GM12878 (cell line): ENCODE measurements at regions not wholly inside any gene's neighbourhood (a gene's known extent, or its start where the extent isn't known, plus 50 kb on each side); places are given as distances from the start of the nearest gene placed in this dataset.

Experiments
- ATAC-seq: fragments of 200-7000 bp; cut with Tn5 transposase; 3 replicates; pipeline ENCODE4 v1.9.1; 2020; ENCODE audit warnings: mild to moderate bottlenecking, moderate library complexity
- BruUV-seq: library from RNA; stranded (reverse); fragments of 400-500 nt; replicated peaks from 2 replicates; lab custom pipeline; 2021; lab: Mats Ljungman, UMichigan
- CTCF ChIA-PET: fragments of 300-600 bp; sonication (Branson Sonifier 250); formaldehyde crosslinking; extraction: SDS; loops from one replicate; lab custom pipeline; 2021; ENCODE audit warnings: inconsistent platforms; lab: Yijun Ruan, JAX
- POLR2A ChIA-PET: fragments of 350-600 bp; formaldehyde crosslinking; extraction: SDS; loops from one replicate; lab custom pipeline; 2021; ENCODE audit warnings: inconsistent platforms; lab: Charles Lee
- RAD21 ChIA-PET: fragments of 300-600 bp; sonication (Branson Sonifier 250); formaldehyde crosslinking; loops from one replicate; lab custom pipeline; 2023; ENCODE audit warnings: antibody characterized with exemption; ENCODE audit not compliant: unreplicated experiment; lab: Charles Lee
- SMC1A ChIA-PET: fragments of 300-600 bp; sonication (Branson Sonifier 250); formaldehyde crosslinking; loops from one replicate; lab custom pipeline; 2023; ENCODE audit not compliant: unreplicated experiment, uncharacterized antibody; lab: Charles Lee
- DNase-seq: peaks from one replicate; pipeline ENCODE4 v3.0.0-alpha.2; 2011; ENCODE audit warnings: low read depth, low spot score
- FAIRE-seq: peaks from 3 replicates; lab custom pipeline; 2011; peaks lifted over from hg19 to GRCh38; lab: Jason Lieb, UNC
- H2AFZ ChIP-seq: 2 replicates; pipeline ENCODE4 v1.6.0; 2011; ENCODE audit warnings: low read depth, low read length, control low read depth; ENCODE audit not compliant: control insufficient read depth
- H3K27ac ChIP-seq: 2 replicates; pipeline ENCODE4 v1.5.1; 2011; ENCODE audit warnings: control low read depth; ENCODE audit not compliant: control insufficient read depth, insufficient read depth
- H3K27me3 ChIP-seq, 2 experiments: replicated peaks in 1 of 2; 2 replicates each; pipeline versions ENCODE4 v1.6.0 to v1.6.1; 2011; ENCODE audit warnings: low read length in 1 of 2; ENCODE audit not compliant: control insufficient read depth in 2 of 2, insufficient read depth in 2 of 2
- H3K36me3 ChIP-seq, 2 experiments: 2 replicates each; pipeline ENCODE4 v1.5.1; 2011; ENCODE audit warnings: low read length in 1 of 2; ENCODE audit not compliant: control insufficient read depth in 2 of 2, insufficient read depth in 2 of 2
- H3K4me1 ChIP-seq: 2 replicates; pipeline ENCODE4 v1.6.1; 2011; ENCODE audit warnings: mild to moderate bottlenecking, low read length, moderate library complexity, mixed read lengths; ENCODE audit not compliant: control insufficient read depth, insufficient read depth
- H3K4me2 ChIP-seq: 2 replicates; pipeline ENCODE4 v1.6.0; 2011; ENCODE audit warnings: control low read depth; ENCODE audit not compliant: control insufficient read depth, insufficient read depth
- H3K4me3 ChIP-seq: fragments of 200-600 bp; sonication (generic); 2 replicates; pipeline ENCODE4 v1.5.1; 2016
- H3K79me2 ChIP-seq: 2 replicates; pipeline ENCODE4 v1.6.0; 2011; ENCODE audit warnings: low read length; ENCODE audit not compliant: control insufficient read depth, insufficient read depth
- H3K9ac ChIP-seq: 2 replicates; pipeline ENCODE4 v1.8.0; 2011; ENCODE audit warnings: low read length, control low read depth, mixed read lengths; ENCODE audit not compliant: control insufficient read depth, insufficient read depth
- H3K9me3 ChIP-seq: replicated peaks from 3 replicates; pipeline ENCODE4 v1.5.1; 2011; ENCODE audit warnings: mild to moderate bottlenecking, low read length; ENCODE audit not compliant: control insufficient read depth, insufficient read depth
- H4K20me1 ChIP-seq: 2 replicates; pipeline ENCODE4 v1.6.0; 2011; ENCODE audit not compliant: control insufficient read depth, insufficient read depth
- CHD2 ChIP-seq: IDR thresholded peaks from 2 replicates; pipeline ENCODE4 v1.6.1; 2011; ENCODE audit warnings: low read depth, low read length, improper control_type of control experiment, borderline replicate concordance
- EZH2 ChIP-seq: IDR thresholded peaks from 2 replicates; pipeline ENCODE4 v1.6.1; 2012; ENCODE audit warnings: low read depth, mild to moderate bottlenecking, control low read depth, inconsistent platforms, low read length, borderline replicate concordance; ENCODE audit not compliant: control insufficient read depth
- ZNF207 ChIP-seq: fragments of 450-650 bp; IDR thresholded peaks from 2 replicates; pipeline ENCODE4 v1.6.1; 2014; ENCODE audit warnings: antibody characterized with exemption, mild to moderate bottlenecking, borderline replicate concordance
- ZNF274 ChIP-seq: IDR thresholded peaks from one replicate; pipeline ENCODE4 v1.8.0; 2011; ENCODE audit not compliant: insufficient read length, insufficient read depth
- in situ Hi-C: fragments of 300-500 bp; cut with MboI; formaldehyde crosslinking; loops from 9 replicates; pipeline ENCODE4 v1.14.3; 2018; ENCODE audit warnings: mixed read lengths
- intact Hi-C: fragments of 100-400 bp; cut with micrococcal nuclease; formaldehyde crosslinking; loops from one replicate; pipeline ENCODE4 v1.14.2; 2022; ENCODE audit not compliant: unreplicated experiment
- TF ChIP-seq, protein P1 (sequence below): IDR thresholded peaks from 2 replicates; pipeline ENCODE4 v1.6.1; 2012; ENCODE audit warnings: low read depth, low read length, improper control_type of control experiment
- TF ChIP-seq, protein P2 (sequence below): fragments of 150-350 bp; IDR thresholded peaks from 2 replicates; pipeline ENCODE4 v1.6.1; 2016; ENCODE audit warnings: low read depth, low read length
- TF ChIP-seq, protein P3 (sequence below): fragments of 450-650 bp; IDR thresholded peaks from 2 replicates; pipeline ENCODE4 v1.6.1; 2017; ENCODE audit warnings: mild to moderate bottlenecking

DNA sequence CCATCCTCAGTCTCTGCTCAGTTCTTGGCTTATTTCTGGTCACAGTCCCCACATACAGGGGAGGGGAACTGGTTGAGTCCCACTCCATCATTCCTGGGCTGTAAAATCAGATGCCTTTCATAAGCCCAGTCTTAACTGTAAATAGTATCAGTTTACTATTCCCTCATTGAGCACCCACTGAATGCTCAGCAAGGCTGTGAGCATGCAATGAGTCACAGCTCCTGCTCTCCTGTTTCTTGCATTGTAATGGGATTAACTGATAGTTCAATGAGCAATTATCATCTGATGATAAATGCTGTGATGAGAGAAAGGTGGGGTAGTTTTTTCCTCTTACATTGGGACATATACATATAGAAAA lies 113.6 kb upstream of the TPM1 start:
- TF ChIP-seq CHD2, result no peak
- no peak for TF ChIP-seq ZNF274
- TF ChIP-seq, protein P1, sequence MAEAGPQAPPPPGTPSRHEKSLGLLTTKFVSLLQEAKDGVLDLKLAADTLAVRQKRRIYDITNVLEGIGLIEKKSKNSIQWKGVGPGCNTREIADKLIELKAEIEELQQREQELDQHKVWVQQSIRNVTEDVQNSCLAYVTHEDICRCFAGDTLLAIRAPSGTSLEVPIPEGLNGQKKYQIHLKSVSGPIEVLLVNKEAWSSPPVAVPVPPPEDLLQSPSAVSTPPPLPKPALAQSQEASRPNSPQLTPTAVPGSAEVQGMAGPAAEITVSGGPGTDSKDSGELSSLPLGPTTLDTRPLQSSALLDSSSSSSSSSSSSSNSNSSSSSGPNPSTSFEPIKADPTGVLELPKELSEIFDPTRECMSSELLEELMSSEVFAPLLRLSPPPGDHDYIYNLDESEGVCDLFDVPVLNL, result no peak
- TF ChIP-seq, protein P2, sequence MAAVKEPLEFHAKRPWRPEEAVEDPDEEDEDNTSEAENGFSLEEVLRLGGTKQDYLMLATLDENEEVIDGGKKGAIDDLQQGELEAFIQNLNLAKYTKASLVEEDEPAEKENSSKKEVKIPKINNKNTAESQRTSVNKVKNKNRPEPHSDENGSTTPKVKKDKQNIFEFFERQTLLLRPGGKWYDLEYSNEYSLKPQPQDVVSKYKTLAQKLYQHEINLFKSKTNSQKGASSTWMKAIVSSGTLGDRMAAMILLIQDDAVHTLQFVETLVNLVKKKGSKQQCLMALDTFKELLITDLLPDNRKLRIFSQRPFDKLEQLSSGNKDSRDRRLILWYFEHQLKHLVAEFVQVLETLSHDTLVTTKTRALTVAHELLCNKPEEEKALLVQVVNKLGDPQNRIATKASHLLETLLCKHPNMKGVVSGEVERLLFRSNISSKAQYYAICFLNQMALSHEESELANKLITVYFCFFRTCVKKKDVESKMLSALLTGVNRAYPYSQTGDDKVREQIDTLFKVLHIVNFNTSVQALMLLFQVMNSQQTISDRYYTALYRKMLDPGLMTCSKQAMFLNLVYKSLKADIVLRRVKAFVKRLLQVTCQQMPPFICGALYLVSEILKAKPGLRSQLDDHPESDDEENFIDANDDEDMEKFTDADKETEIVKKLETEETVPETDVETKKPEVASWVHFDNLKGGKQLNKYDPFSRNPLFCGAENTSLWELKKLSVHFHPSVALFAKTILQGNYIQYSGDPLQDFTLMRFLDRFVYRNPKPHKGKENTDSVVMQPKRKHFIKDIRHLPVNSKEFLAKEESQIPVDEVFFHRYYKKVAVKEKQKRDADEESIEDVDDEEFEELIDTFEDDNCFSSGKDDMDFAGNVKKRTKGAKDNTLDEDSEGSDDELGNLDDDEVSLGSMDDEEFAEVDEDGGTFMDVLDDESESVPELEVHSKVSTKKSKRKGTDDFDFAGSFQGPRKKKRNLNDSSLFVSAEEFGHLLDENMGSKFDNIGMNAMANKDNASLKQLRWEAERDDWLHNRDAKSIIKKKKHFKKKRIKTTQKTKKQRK, result no peak
- TF ChIP-seq, protein P3, sequence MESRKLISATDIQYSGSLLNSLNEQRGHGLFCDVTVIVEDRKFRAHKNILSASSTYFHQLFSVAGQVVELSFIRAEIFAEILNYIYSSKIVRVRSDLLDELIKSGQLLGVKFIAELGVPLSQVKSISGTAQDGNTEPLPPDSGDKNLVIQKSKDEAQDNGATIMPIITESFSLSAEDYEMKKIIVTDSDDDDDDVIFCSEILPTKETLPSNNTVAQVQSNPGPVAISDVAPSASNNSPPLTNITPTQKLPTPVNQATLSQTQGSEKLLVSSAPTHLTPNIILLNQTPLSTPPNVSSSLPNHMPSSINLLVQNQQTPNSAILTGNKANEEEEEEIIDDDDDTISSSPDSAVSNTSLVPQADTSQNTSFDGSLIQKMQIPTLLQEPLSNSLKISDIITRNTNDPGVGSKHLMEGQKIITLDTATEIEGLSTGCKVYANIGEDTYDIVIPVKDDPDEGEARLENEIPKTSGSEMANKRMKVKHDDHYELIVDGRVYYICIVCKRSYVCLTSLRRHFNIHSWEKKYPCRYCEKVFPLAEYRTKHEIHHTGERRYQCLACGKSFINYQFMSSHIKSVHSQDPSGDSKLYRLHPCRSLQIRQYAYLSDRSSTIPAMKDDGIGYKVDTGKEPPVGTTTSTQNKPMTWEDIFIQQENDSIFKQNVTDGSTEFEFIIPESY, result no peak
- TF ChIP-seq EZH2, result no peak
- TF ChIP-seq ZNF207, result no peak
- no peak overlapping the region for H3K4me3 ChIP-seq
- no peaks in the 10 kb centered on the region for H3K4me1 ChIP-seq
- H2AFZ ChIP-seq, result no peak overlapping the region
- ChIA-PET CTCF (interaction anchor here (0.6 kb wide), 1 partner anchor 40 kb away, joined by 3 read pairs; no protein-coding TSS in a partner anchor), SMC1A (no interaction called here), RAD21 (interaction anchor here (0.7 kb wide), 1 partner anchor 734 kb away, joined by 3 read pairs; no protein-coding TSS in a partner anchor), POLR2A (no interaction called here)
- ATAC-seq (no peak), DNase-seq (no peak), FAIRE-seq (no peak)
- intact Hi-C loops (no loop called here), in situ Hi-C loops (no loop called here)
- H3K36me3 ChIP-seq, result no peaks in the 10 kb centered on the region
- H4K20me1 ChIP-seq, result no peaks in the 10 kb centered on the region
- no peaks in the 10 kb centered on the region for H3K27me3 ChIP-seq
- no peak overlapping the region for H3K27ac ChIP-seq
- BruUV-seq, result no TSS peak
- no peak overlapping the region for H3K4me2 ChIP-seq
- H3K9me3 ChIP-seq, result no peaks in the 10 kb centered on the region
- no peaks in the 10 kb centered on the region for H3K79me2 ChIP-seq
- no peak overlapping the region for H3K9ac ChIP-seq
